Type B pancreatic cell (in vitro differentiated cells): ENCODE measurements at regions not wholly inside any gene's neighbourhood (a gene's known extent, or its start where the extent isn't known, plus 50 kb on each side); places are given as distances from the start of the nearest gene placed in this dataset.

Experiments
- DNase-seq: peaks from one replicate; pipeline ENCODE4 v3.0.0; 2021; ENCODE audit warnings: mixed read lengths; ENCODE audit not compliant: unreplicated experiment; ENCODE audit errors: extremely low spot score
- H3K27ac Mint-ChIP-seq: 2 replicates; pipeline ENCODE4 v1.8.0; 2021; ENCODE audit warnings: mild to moderate bottlenecking, mixed read lengths
- H3K27me3 Mint-ChIP-seq: 2 replicates; pipeline ENCODE4 v1.8.0; 2021; ENCODE audit warnings: mixed read lengths
- H3K36me3 Mint-ChIP-seq: 2 replicates; pipeline ENCODE4 v1.8.0; 2021; ENCODE audit warnings: mixed read lengths
- H3K4me1 Mint-ChIP-seq: one replicate; pipeline ENCODE4 v1.8.0; 2021; ENCODE audit warnings: mixed read lengths; ENCODE audit not compliant: unreplicated experiment
- H3K4me3 Mint-ChIP-seq: 2 replicates; pipeline ENCODE4 v1.8.0; 2021; ENCODE audit warnings: mild to moderate bottlenecking, mixed read lengths
- H3K9me3 Mint-ChIP-seq: 2 replicates; pipeline ENCODE4 v1.8.0; 2021; ENCODE audit warnings: mixed read lengths
- CTCF ChIP-seq: fragments of 200-600 bp; sonication (generic); conservative IDR thresholded peaks from 2 replicates; pipeline ENCODE4 v1.5.0; 2021; ENCODE audit warnings: antibody characterized with exemption, mild to moderate bottlenecking

DNA sequence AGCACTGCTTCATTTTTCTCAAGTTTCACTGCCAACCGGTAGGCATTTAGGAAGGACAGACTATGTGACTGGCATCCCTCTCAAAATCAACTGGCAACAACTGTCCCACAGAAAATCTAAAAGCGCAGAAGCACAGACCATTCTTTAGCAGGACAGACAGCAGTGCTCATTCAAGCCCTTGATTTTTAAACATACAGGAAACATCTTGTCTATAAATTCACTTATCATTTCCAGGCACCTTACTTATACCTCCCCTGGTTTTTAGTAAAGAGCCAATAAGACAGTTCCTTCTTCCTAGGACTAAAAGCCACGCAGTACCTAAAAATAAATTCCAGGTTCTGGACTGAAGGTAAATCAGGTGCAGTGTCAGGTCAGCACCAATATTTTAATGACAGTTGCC lies 343.2 kb upstream of the WWC1 start:
- H3K27ac Mint-ChIP-seq: no peak overlapping the region
- H3K27me3 Mint-ChIP-seq: peaks cover 29% of the 10 kb centered on the region
- TF ChIP-seq CTCF: no peak
- H3K4me3 Mint-ChIP-seq: no peak overlapping the region
- H3K36me3 Mint-ChIP-seq: no peaks in the 10 kb centered on the region
- peaks cover 80% of the 10 kb centered on the region for H3K4me1 Mint-ChIP-seq
- DNase-seq: no peak
- H3K9me3 Mint-ChIP-seq: no peaks in the 10 kb centered on the region

DNA sequence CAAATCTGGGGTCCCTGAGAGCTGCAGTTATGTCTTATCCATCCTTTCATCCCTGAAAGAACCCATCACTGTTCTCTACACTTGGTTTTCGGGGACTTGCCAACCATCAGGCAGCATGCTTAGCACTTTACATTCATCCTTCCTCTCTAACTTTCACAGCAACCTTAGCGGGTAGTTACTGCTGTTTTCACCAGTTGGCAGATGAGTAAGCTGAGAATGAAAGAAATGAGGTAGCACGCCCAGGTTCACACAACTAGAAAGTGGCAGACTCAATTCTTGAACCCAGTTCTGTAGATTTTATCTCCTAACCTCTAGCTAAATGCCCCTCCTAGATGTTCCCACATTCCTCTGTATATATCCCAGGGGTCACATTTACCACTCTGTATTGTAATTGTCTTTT lies 342.0 kb upstream of the WWC1 start:
- peaks cover 74% of the 10 kb centered on the region for H3K4me1 Mint-ChIP-seq
- no peak overlapping the region for H3K27ac Mint-ChIP-seq
- H3K4me3 Mint-ChIP-seq: no peak overlapping the region
- H3K36me3 Mint-ChIP-seq: no peaks in the 10 kb centered on the region
- no peaks in the 10 kb centered on the region for H3K9me3 Mint-ChIP-seq
- DNase-seq: no peak
- TF ChIP-seq CTCF: no peak
- H3K27me3 Mint-ChIP-seq: peaks cover 29% of the 10 kb centered on the region

- peak overlapping the region; percentile 54 for H3K4me3 Mint-ChIP-seq
- H3K27me3 Mint-ChIP-seq: peaks cover 29% of the 10 kb centered on the region
- H3K4me1 Mint-ChIP-seq: peaks cover 67% of the 10 kb centered on the region
- no peak for TF ChIP-seq CTCF
- H3K36me3 Mint-ChIP-seq: peaks cover 3% of the 10 kb centered on the region
- H3K9me3 Mint-ChIP-seq: no peaks in the 10 kb centered on the region
- peak overlapping the region; percentile 4 for H3K27ac Mint-ChIP-seq
- DNase-seq: no peak
Measured at GRCh38 chr5:167950126-167950721, 341.2 kb upstream of the WWC1 start.

GRCh38 chr5:167951116-167951515 lies 340.3 kb upstream of the WWC1 start:
- Mint-ChIP-seq H3K4me1 (peaks cover 59% of the 10 kb centered on the region), H3K36me3 (peaks cover 5% of the 10 kb centered on the region), H3K27ac (no peak overlapping the region), H3K4me3 (no peak overlapping the region), H3K27me3 (peaks cover 23% of the 10 kb centered on the region), H3K9me3 (no peaks in the 10 kb centered on the region)
- no peak for DNase-seq
- no peak for TF ChIP-seq CTCF

DNA sequence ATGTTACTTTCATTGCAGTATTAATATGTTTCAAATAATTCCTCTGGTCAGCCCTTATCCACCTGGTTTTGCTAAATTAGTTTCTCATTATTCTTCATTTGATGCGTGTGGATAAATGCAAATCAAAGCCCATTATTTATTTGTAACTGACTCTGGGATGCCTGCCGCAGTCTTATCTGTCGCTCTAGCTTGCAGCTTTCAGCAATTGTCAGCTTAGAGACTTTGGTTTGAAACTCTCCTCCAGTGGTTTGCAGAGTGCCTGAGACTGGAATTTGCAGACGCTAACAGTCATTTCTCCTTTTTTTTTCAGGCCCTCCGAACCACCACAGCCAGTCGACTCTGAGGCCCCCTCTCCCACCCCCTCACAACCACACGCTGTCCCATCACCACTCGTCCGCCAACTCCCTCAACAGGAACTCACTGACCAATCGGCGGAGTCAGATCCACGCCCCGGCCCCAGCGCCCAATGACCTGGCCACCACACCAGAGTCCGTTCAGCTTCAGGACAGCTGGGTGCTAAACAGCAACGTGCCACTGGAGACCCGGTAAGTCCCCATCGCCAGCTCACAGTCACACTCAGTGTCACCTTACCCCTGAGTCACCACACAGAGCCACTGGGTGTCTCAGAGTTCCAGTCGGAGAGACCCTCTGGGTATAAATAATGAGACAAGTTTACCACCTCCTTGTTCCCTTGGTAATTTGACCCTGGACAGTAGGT lies 339.0 kb upstream of the WWC1 start:
- Mint-ChIP-seq H3K4me3 (peak overlapping the region; percentile 64), H3K27ac (peak overlapping the region; percentile 43), H3K4me1 (peaks cover 51% of the 10 kb centered on the region), H3K9me3 (peaks cover 5% of the 10 kb centered on the region), H3K27me3 (peaks cover 23% of the 10 kb centered on the region), H3K36me3 (peaks cover 11% of the 10 kb centered on the region)
- TF ChIP-seq CTCF: no peak
- DNase-seq: no peak
